ENCODE measurements at regions not wholly inside any gene's neighbourhood (a gene's known extent, or its start where the extent isn't known, plus 50 kb on each side); places are given as distances from the start of the nearest gene placed in this dataset.

GRCh38 chr12:107844312-107844921 lies 69.9 kb downstream of the ASCL4 start:
- H3K4me1 ChIP-seq: peaks cover 0 to 14% of the 10 kb centered on the region in 2 donors
- H3K9me3 ChIP-seq: no peaks in the 10 kb centered on the region
- H3K27me3 ChIP-seq: peaks cover 8% of the 10 kb centered on the region
- intact Hi-C loops (cut with DNase I): no loop called here
- H3K36me3 ChIP-seq: no peaks in the 10 kb centered on the region
- DNase-seq (ENCODE audit: low spot score in 2 of 2): no peak
- H3K4me3 ChIP-seq: peak overlapping the region; percentile 45 to 57
- H3K27ac ChIP-seq: no peak overlapping the region
- no peak for TF ChIP-seq CTCF (IDR thresholded peaks at IDR 0.05)

GRCh38 chr12:107845226-107845979 lies 70.9 kb downstream of the ASCL4 start:
- H3K9me3 ChIP-seq: no peaks in the 10 kb centered on the region
- DNase-seq (ENCODE audit: low spot score in 2 of 2): no peak
- no peak overlapping the region for H3K27ac ChIP-seq
- peaks cover 0 to 14% of the 10 kb centered on the region in 2 donors for H3K4me1 ChIP-seq
- TF ChIP-seq CTCF (IDR thresholded peaks at IDR 0.05): no peak
- H3K4me3 ChIP-seq: no peak overlapping the region
- H3K27me3 ChIP-seq: peaks cover 8% of the 10 kb centered on the region
- intact Hi-C loops (cut with DNase I): no loop called here
- no peaks in the 10 kb centered on the region for H3K36me3 ChIP-seq

- Histone ChIP-seq H3K27me3 (peaks cover 8% of the 10 kb centered on the region), H3K9me3 (no peaks in the 10 kb centered on the region)
- intact Hi-C loops (cut with DNase I): no loop called here
Observed at GRCh38 chr12:107845980-107846659, 71.6 kb downstream of the ASCL4 start.

GRCh38 chr12:107847430-107847829 lies 72.9 kb downstream of the ASCL4 start:
- no peak for DNase-seq (ENCODE audit: low spot score in 2 of 2)
- Histone ChIP-seq H3K27me3 (peaks cover 8% of the 10 kb centered on the region), H3K27ac (no peak overlapping the region), H3K4me3 (no peak overlapping the region), H3K36me3 (no peaks in the 10 kb centered on the region), H3K9me3 (no peaks in the 10 kb centered on the region), H3K4me1 (peaks cover 0 to 14% of the 10 kb centered on the region in 2 donors)
- TF ChIP-seq CTCF (IDR thresholded peaks at IDR 0.05): no peak
- intact Hi-C loops (cut with DNase I): no loop called here

More at GRCh38 chr12:107845980-107846659, 71.6 kb downstream of the ASCL4 start:
- Histone ChIP-seq H3K4me3 (no peak overlapping the region), H3K27ac (no peak overlapping the region), H3K36me3 (no peaks in the 10 kb centered on the region), H3K4me1 (peaks cover 0 to 14% of the 10 kb centered on the region in 2 donors)
- no peak for TF ChIP-seq CTCF (IDR thresholded peaks at IDR 0.05)
- no peak for DNase-seq (ENCODE audit: low spot score in 2 of 2)

GRCh38 chr12:107847830-107848229 lies 73.3 kb downstream of the ASCL4 start:
- H3K27me3 ChIP-seq: peaks cover 8% of the 10 kb centered on the region
- no peak for DNase-seq (ENCODE audit: low spot score in 2 of 2)
- no peak for TF ChIP-seq CTCF (IDR thresholded peaks at IDR 0.05)
- H3K4me1 ChIP-seq: peaks cover 0 to 14% of the 10 kb centered on the region in 2 donors
- intact Hi-C loops (cut with DNase I): no loop called here
- no peak overlapping the region for H3K4me3 ChIP-seq
- H3K9me3 ChIP-seq: no peaks in the 10 kb centered on the region
- no peaks in the 10 kb centered on the region for H3K36me3 ChIP-seq
- no peak overlapping the region for H3K27ac ChIP-seq

Measured in ascending aorta (tissue), 2 donors.